22Rv1 (cell line): ENCODE measurements at regions not wholly inside any gene's neighbourhood (a gene's known extent, or its start where the extent isn't known, plus 50 kb on each side); places are given as distances from the start of the nearest gene placed in this dataset.

Source experiments
- H3K27ac ChIP-seq: fragments of 450-650 bp; 2 replicates; pipeline ENCODE4 v1.5.1; 2017
- ZFX ChIP-seq: fragments of 450-650 bp; IDR thresholded peaks from 2 replicates; pipeline ENCODE4 v1.6.1; 2017; ENCODE audit warnings: antibody characterized with exemption, borderline replicate concordance
- TF ChIP-seq, protein P1 (sequence below): fragments of 450-650 bp; IDR thresholded peaks from 2 replicates; pipeline ENCODE4 v1.5.1; 2017; ENCODE audit warnings: mild to moderate bottlenecking

DNA sequence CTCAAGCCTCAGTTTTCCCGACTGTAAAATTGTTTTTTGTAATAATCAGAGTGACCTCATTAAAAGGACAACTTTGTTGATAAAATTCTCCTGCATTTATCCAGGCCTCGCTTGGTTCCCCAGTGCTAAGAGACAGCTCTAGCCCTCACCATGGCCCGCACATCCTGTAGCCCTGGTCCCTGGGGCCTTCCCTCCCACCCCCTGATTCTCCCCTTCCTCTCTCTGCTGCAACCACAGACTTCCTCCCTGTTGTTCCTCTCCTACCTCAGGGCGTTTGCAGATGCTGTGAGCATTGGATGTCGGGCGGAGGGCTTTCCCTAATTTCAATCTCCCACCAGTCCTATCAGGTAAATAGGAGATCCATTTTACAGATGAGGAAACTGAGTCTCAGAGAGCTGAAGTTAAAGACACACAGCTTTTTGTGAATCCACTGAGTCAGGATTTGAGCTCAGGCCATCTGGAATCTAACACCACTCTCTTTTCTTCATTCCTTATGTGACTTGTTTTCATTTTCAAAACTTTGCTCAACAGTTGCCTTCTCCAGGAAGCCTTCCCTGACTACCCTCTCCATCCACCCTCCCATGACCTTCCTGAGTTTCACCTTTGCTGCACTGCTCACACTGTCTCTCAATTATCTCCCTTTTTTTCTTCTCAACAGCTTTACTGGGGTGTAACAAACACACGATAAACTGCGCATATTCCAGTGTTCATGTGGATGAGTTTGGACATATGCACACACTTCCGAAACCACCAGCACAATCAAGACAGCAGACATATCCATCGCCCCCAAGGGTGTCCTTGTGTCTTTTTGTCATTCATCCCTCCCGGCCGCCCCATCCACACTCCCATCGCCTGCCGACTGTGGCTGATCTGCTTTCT is 107.1 kb downstream of the CEBPB start:
- no peak overlapping the region for H3K27ac ChIP-seq
- TF ChIP-seq, protein P1, sequence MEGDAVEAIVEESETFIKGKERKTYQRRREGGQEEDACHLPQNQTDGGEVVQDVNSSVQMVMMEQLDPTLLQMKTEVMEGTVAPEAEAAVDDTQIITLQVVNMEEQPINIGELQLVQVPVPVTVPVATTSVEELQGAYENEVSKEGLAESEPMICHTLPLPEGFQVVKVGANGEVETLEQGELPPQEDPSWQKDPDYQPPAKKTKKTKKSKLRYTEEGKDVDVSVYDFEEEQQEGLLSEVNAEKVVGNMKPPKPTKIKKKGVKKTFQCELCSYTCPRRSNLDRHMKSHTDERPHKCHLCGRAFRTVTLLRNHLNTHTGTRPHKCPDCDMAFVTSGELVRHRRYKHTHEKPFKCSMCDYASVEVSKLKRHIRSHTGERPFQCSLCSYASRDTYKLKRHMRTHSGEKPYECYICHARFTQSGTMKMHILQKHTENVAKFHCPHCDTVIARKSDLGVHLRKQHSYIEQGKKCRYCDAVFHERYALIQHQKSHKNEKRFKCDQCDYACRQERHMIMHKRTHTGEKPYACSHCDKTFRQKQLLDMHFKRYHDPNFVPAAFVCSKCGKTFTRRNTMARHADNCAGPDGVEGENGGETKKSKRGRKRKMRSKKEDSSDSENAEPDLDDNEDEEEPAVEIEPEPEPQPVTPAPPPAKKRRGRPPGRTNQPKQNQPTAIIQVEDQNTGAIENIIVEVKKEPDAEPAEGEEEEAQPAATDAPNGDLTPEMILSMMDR: no peak
- no peak for TF ChIP-seq ZFX

DNA sequence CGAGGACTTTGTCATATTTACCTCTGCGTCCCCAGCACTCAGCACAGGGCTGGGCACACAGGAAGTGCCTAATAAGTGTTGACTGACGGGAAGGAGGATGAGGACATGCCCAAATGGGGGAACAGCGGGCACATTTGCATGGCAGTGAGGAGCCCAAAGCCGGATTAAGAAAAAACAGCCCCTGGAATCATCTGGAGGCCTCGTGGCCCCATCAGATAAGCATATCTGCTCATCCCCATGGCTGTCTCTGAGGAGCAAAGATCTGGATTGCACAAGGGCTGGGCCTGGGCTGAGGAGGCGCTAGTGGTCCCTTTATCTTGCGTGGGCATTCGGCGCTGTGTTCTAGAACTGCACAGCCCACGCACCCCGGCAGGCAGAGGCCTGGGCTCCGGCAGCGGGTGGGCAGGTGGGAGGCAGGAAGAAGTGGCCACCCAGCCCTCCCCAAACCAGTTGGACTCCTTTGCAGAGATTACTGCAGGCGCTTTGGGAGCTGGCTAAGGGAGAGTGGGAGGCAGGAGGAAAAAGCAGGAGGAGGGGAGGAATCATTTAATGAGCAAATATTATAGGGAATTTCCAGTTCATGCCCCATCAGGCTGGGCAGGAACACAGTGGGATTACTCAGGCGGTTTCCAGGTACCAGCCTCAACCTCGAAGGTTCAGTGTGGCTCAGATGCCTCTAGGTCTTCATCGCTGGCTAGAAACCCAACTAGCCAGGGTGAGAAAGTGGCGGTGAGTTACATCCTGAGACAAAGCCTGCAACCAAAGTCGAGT is 108.1 kb downstream of the CEBPB start:
- TF ChIP-seq, protein P1: no peak
- no peak for TF ChIP-seq ZFX
- no peak overlapping the region for H3K27ac ChIP-seq

- H3K27ac ChIP-seq: no peak overlapping the region
- TF ChIP-seq, protein P1: no peak
- TF ChIP-seq ZFX: no peak
These were observed 108.6 kb downstream of the CEBPB start for GRCh38 chr20:50299325-50299629.

DNA sequence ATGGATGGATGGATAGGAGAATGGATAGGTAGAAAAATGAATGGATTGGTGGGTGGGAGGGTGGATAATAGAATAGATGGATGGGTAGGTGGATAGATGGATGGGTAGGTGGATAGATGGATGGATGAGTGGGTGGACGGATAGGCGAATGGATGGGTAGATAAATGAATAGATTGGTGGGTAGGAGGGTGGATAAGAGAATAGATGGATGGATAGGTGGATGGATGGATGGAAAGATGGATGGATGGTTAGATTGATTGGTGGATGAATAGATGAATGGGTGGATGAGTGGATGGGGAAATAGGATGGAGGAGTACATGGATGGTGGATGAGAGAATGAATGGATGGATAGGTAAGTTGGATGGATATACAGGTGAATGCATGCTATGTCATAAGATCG is 110.5 kb downstream of the CEBPB start:
- no peak overlapping the region for H3K27ac ChIP-seq
- TF ChIP-seq ZFX: no peak
- TF ChIP-seq, protein P1: no peak

DNA sequence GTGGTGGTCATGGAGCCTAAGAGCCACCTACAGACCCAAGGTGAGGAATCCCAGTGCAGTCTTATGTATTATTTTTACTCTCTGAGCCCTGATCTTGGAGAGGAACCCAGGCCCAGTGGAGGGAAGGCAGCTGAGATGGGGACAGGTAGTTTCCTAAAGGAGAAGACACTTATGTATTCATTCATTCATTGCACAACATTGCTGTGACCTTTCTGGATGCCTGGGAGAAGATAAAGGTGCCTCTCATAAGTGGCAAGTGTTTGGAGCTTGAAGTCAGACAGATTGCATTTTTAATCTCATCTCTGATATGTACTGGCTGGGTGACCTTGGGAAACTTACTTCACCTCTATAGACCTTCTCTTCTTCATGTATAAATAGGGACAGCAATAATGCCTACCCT is 111.1 kb downstream of the CEBPB start:
- H3K27ac ChIP-seq: no peak overlapping the region
- TF ChIP-seq, protein P1: no peak
- no peak for TF ChIP-seq ZFX

- TF ChIP-seq, protein P1: no peak
- TF ChIP-seq ZFX: no peak
- H3K27ac ChIP-seq: no peak overlapping the region
These were observed 111.9 kb downstream of the CEBPB start for GRCh38 chr20:50302341-50303057.
